ENCODE measurements at regions not wholly inside any gene's neighbourhood (a gene's known extent, or its start where the extent isn't known, plus 50 kb on each side); places are given as distances from the start of the nearest gene placed in this dataset.
"Not testable (repeated sequence)": the region's sequence is repeated elsewhere in the genome, so short reads cannot be mapped to it uniquely, and the experiment has no call there.

DNA sequence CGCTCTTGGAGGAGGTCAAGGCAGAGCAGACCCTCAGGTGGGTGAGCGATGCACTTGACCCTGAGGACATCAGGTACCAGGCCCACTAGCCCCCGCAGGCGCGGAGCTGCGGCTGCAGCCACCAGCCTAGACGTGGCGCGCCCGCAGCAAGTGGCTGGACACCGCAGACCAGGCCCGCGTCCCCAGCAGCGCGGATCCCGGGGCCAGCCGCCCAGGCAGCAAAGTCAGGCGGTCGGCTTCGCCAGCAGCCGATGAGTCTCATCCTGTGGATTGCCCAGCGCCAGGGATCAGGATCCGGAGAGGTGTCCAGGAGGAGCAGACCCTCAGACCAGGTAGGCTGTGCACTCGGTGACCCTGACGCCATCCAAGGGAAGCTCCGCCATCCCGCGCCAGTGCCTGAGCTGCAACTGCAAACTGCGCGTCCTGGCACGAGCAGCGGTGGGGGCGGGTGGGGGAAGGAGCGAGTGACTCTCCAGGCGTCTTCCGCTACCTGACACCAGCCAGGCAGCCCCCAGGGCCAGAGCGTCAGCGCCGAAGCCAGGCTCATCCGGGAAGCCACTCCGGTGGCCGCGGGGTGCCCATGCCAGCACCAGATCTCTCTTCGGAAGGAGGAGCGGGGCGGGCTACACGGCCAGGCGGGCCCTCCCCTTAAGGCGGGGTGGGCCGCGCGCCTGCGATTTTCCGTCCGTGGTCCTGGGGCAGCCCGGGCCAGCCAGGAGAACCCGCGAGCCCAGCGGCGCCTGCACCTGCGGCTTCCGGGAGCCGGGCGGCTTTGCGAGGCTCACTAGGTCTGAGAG, 92.6 kb upstream of the THOC3 start:
- not testable (repeated sequence) for DNase-seq (ENCODE audit: low spot score)

DNA sequence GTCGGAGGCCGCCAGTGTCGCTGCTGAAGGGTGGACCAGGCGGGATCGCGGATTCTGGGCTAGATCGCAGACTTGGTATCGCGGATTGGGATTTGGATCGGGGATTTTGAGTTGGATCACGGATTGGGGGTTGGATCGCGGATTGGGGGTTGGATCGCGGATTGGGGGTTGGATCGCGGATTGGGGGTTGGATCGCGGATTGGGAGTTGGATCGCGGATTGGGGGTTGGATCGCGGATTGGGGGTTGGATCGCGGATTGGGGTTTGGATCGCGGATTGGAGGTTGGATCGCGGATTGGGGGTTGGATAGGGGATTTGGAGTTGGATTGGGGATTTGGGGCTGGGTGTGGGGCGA, 93.1 kb upstream of the THOC3 start:
- DNase-seq (ENCODE audit: low spot score), result not testable (repeated sequence)

DNA sequence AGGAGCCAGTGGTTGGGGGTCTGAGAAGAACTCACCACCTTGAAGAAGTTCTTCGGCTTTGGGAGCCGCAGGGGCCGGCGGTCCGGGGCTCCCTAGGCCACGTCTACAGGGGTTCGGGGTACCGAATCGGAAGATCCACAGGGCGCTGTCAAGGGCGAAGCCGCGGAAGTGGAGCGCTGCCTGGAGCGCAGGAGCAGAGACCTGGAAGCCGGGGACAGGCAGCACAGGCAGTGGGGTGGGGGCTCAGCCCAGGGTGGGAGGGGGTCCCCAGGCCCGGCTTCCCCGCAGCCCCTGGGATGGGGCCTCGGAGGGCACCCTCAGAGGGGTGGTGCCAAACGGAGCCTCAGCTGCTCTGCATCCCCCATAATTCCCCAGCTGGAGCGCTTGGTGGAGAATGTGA, 93.5 kb upstream of the THOC3 start:
- DNase-seq (ENCODE audit: low spot score), result not testable (repeated sequence)

DNA sequence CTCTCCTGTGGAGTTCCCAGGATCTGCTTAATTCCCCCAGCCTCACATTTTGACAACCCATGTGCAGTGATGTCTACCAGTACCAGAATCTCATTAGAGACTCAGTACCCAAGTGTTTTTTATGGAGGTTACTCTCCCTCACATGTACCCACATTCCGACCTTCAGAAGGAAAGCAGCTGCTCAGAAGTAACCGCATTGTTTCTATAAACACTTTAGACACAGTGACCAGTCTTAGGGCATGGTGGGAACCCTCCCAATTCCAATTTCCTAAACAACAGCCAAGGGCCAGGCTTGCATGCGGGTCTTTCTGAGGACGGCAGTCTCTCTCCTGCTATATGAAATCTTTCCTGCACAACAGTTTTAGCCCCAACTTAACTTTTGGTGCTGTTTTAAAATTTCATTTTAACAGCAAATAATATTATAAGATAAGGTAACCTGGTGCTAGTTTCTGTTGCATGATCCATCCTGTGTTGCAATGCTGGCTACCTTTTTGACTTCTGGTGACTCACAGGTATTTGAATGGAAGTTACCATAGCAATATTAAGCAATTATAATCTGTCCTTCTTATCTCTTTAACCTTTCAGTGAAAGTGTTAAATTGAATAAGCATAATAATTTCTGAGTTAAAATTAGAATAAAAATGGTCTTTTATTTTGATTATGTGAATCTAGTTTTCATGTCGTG, 98.3 kb upstream of the THOC3 start:
- not testable (repeated sequence) for DNase-seq (ENCODE audit: low spot score)

DNA sequence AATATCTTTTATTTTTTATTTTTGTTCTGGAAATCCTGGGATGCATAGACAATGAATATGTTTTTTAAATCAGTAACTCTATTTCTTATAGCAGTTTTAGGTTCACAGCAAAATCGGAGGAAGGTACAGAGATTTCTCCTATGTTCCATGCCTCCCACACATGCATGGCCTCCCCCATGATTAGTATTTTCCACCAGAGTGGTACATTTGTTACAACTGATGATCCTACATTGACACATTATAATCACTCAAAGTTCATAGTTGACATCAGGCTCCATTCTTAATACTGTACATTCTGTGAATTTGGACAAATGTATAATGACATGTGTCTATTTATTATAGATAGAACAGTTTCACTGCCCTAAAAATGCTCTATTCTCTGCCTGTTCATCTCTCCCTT, 99.0 kb upstream of the THOC3 start:
- DNase-seq (ENCODE audit: low spot score), result not testable (repeated sequence)

- DNase-seq (ENCODE audit: low spot score), result not testable (repeated sequence)
These were observed 99.8 kb upstream of the THOC3 start for GRCh38 chr5:176067948-176068347.

DNA sequence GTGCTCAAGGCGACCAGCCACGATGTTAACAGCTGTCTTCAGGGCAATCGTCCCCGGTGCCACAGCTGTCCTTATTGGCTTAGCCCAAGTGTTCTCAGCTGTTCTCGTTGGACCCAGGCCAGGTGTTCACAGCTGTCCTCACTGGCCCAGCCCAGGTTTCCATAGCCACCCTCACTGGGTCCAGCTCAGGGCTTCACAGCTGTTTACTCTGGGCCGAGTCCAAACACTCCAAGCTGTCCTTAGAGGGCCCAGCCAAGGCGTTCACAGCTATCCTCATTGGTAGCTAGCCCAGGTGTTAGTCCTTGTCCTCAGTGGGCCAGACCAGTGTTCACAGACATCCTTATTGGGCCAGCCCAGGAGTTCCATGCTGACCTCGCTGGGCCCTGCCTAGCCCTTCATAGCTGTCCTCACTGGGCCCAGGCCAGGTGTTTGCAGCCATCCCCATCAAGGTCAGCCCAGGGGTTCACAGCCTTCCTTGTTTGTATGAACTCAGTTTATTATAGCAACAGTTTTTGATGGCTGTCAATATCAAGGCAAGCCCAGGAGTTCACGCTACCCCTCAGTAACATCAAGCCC, 106.0 kb upstream of the THOC3 start:
- not testable (repeated sequence) for DNase-seq (ENCODE audit: low spot score)

- DNase-seq (ENCODE audit: low spot score), result not testable (repeated sequence)
These were observed 115.6 kb upstream of the THOC3 start for GRCh38 chr5:176083717-176084116.

GRCh38 chr5:176103083-176103482, 135.0 kb upstream of the THOC3 start:
- not testable (repeated sequence) for DNase-seq (ENCODE audit: low spot score)

GRCh38 chr5:176112888-176113287, 125.3 kb upstream of the SIMC1 start:
- DNase-seq (ENCODE audit: low spot score), result not testable (repeated sequence)

- DNase-seq (ENCODE audit: low spot score), result not testable (repeated sequence)
These were observed 124.4 kb upstream of the SIMC1 start for GRCh38 chr5:176113673-176114335.

- not testable (repeated sequence) for DNase-seq (ENCODE audit: low spot score)
These were observed 123.4 kb upstream of the SIMC1 start for GRCh38 chr5:176114825-176115224.

- DNase-seq (ENCODE audit: low spot score), result not testable (repeated sequence)
These were observed 120.5 kb upstream of the SIMC1 start for GRCh38 chr5:176117699-176118238.

- not testable (repeated sequence) for DNase-seq (ENCODE audit: low spot score)
These were observed 115.9 kb upstream of the SIMC1 start for GRCh38 chr5:176122361-176122760.

DNA sequence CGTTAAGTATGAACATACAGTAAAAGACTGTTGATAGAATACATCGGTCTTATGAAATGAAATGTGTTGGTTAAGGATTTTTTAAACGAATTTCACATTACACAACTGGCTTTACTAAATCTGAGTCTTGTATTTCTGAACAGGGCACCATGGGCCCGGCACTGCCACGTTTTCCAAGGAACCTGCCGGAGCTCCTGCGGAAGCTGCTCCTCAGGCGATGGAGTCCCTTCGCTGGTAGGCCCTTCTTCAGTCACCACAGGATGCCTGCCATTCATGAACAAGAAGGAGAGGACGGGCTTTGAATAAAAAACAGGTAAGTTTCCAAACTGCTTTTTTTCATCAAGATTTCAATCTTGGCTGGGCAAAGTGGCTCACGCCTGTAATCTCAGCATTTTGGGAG, 114.1 kb upstream of the SIMC1 start:
- DNase-seq (ENCODE audit: low spot score), result not testable (repeated sequence)

DNA sequence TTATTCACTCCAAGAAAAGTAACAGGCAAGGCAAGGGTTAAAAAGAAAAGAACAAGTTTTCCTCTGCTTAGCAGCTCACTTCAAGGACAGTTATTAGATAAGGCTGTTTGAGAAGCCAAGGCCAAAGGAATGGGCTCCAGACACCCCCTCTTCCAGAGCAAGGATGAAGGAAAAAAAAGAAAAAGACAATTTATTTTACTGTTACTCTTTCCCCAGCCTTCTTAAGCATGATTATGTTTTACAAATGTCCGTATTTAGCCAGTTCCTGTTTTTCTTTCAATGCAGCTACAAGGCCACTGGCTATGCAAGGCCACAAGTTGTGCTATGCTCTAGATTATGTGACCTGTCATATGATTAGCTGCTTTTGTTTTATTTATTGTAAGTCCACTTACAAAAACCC, 106.5 kb upstream of the SIMC1 start:
- no peak for DNase-seq (ENCODE audit: low spot score)

- DNase-seq (ENCODE audit: low spot score), result no peak
These were observed 105.5 kb upstream of the SIMC1 start for GRCh38 chr5:176132471-176133288.

DNA sequence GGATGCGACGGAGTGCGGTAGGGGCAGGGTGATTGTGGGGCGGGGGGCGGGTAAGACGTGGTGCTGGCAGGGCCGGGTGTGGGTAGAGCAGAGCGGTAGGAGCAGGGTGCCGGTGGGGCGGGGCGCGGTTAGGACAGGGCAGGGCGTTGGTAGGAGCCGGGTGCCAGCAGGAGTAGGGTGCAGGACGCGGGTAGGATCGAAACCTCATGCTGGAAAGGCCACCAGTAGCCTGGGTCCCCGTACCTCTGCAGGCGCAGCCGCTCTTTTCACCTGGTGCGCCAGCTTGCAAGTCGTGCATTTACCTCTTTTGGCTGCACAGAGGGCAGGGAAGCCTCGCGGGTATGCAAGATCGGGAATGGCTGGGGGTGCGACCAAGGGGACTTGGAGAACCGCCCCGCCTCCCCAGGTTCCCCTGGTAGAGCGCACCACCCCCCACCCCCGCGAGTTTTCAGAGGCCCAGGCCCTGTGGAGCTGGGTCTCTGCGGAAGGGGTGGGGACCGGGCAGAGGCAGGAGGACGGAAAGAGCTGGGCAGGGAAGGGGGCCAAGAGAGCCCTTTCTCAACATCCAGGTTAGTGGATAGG, 104.8 kb upstream of the SIMC1 start:
- DNase-seq (ENCODE audit: low spot score), result no peak

DNA sequence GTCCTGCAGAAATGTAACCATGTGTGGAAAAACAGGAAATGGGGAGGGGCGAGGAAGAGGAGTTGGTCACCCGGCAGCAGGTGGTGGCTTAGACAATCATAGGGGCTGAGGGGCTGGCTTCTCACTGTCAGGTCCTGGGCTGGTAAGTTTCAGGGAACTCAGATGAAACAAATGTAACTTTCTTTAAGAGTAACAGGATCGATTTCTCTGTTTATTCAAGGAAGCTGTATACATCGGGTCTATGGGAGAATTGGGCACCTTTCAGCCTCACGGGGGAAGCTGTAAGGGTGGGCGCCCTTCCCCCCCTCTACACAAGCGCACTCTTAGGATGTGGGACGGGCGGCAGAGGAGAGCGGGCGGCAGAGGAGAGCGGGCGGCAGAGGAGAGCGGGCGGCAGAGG, 104.3 kb upstream of the SIMC1 start:
- DNase-seq (ENCODE audit: low spot score), result no peak

DNA sequence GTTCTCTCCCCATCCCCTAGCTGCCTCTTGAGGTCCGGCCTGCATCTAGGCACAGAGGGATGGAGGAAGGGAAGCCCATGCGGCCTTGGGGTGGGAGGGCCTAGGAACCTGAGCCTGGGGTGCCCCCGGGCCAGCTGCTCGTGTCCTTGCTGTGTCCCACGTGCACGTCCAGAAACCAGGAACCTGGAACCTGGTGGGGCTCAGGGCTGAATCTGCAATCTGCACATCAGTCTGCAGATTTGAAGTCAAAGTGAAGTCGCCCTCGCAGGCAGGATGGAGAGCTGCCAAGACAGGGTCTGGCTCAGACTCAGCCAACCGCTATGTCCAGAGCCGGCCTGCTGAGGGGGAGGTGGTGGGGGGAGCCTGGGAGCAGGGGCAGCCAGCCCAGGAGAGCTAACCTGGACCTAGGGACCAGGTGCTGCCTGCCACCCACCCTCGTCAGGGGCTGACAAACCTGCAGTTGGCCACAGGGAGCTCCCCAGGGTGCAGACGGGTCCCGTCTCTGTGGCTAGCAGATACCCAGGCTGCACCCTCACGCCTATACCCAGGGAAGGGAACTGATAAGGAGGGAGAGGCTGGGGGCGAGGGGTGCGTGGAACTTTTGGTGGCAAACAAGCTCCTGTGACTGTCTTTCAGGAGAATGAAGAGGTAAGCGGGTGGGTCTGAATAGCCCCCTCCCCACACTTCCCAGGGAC, 103.5 kb upstream of the SIMC1 start:
- no peak for DNase-seq (ENCODE audit: low spot score)
